HFF-Myc (cell line): ENCODE measurements at regions not wholly inside any gene's neighbourhood (a gene's known extent, or its start where the extent isn't known, plus 50 kb on each side); places are given as distances from the start of the nearest gene placed in this dataset.

Experiments
- DNase-seq: peaks from one replicate; pipeline ENCODE4 v3.0.0-alpha.2; 2011; ENCODE audit warnings: low read depth; ENCODE audit errors: extremely low read depth
- H3K4me3 ChIP-seq: replicated peaks from 2 replicates; pipeline ENCODE4 v1.5.1; 2011; ENCODE audit warnings: low read depth, mild to moderate bottlenecking, control low read depth, low read length
- CTCF ChIP-seq: IDR thresholded peaks from 2 replicates; pipeline ENCODE4 v1.5.1; 2012; ENCODE audit warnings: mild to moderate bottlenecking, low read depth, low read length, control low read depth; ENCODE audit errors: missing control alignments

GRCh38 chr18:78722386-78722785 is 257.2 kb upstream of the SALL3 start:
- no peak overlapping the region for H3K4me3 ChIP-seq
- no peak for TF ChIP-seq CTCF
- no peak for DNase-seq

DNA sequence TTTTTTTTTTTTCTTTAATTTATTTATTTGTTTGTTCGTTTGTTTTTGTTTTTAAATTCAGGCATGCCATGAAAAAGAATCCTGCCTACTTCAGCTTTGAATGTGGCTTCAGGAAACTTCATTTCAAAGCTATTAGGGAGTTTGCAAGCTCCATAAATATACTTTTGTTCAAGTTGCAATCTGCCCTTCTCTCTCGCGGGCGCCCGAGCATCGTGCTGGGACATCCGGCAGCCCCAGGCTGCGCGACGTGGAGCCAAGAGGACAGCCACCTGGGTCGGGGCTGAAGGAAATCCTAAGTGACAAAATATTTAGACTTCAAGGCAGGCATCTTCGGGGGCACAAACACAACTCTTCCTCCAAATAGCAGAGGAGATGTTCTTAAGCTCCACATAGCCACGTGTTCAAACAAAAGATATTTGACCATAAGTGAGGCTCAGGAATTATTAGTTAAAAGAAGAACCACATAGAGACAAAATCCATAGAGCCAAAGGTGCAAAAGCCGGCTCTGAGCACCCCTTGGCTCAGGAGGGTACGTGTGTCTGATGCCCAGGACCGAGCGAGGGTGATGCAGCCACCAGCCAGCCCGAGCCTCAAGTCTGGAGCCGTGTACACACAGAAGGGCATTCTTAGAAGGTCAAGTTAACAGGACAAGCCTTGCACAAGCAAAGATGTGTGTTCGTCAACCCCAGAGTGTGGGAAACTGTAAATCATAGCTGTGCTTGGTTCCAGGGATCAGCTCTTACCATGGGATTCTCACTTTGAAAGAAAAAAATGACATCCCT is 256.5 kb upstream of the SALL3 start:
- H3K4me3 ChIP-seq, result no peak overlapping the region
- no peak for TF ChIP-seq CTCF
- DNase-seq, result no peak

DNA sequence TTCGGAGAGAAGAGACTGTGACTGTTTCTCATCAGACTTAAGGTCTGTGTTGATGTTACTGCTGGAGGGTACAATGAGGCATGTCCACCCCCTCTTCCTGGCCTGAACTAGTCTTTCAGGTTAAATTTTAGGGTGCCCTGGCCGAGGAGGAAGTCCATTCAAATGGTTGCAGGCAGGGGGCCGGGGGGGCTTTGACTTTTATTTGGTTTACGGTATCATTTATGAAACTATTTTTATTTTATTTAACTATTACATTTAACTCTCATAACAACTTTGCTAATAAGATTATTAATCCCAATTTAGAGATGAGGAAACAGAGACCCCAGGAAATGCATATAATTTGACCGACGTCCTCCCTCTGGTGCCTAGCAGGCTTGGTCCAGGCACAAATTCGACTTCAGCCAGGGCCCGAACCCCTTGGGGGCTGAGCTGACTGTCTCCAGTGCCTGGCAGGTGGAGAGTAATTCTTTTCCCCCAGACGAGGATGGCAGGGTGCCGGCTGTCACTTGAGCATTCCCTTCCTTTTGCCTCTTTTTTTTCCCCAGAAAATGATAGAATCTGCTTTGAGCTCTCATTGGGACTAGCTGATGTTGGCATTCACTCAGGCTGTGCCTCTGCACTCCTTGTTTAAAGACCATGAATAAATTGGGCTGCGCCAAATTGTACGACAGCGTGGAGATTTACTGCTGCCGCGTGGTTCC is 255.3 kb upstream of the SALL3 start:
- no peak for TF ChIP-seq CTCF
- DNase-seq, result no peak
- no peak overlapping the region for H3K4me3 ChIP-seq

DNA sequence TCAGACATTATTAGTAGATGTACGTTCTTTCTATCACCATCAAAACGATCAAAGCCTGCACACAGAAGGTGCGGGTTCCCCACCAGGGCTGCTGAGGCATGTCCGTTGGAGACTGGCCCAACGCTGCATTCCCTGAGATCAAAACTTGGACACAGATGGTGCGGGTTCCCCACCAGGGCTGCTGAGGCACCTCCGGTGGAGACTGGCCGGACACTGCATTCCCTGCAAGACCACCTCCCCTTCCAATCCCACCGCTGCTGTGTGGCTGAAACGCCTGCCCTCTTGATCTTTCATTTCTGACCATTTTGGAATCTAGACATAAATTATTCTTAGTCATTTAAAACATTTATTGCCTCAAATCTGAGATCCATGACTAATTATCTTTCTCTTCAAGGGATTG is 254.2 kb upstream of the SALL3 start:
- H3K4me3 ChIP-seq, result no peak overlapping the region
- no peak for DNase-seq

DNA sequence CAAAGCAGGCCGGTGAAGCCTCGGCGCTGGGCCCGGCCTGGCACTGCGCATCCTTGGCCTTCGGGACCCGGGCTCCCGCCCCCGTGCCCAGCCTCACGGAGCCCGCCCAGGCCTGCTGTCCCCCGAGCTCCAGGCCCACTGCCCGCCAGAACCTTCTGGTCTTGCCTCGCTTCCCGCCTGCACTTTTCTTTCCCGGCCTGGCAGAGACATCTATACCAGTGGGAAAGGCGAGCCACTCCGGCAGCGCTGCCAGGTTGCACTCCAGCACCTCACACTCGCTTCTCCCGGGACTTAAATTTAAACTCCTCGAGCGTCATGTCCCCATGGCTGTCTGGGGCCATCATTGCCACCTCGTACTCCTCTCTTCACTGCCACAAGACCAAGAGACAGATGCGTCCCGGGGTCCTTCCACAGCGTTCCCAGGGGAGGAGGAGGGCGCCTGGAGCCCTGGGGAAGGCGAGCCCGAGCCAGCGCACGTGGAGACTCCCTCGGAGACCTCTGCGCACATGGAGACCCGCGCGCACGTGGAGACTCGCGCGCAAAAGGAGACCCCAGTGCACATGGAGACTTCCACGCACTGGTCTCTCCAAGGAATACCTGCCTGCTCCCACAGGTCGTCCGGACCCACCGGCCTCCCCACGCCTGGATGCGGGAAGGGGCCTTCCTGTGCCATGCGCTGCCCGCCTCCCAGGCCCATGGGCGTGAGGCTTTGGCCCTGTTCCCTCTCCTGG is 253.1 kb upstream of the SALL3 start:
- no peak for DNase-seq
- TF ChIP-seq CTCF, result no peak
- no peak overlapping the region for H3K4me3 ChIP-seq

More for the DNA sequence above, 254.2 kb upstream of the SALL3 start:
- TF ChIP-seq CTCF, result no peak

- no peak for TF ChIP-seq CTCF
- no peak overlapping the region for H3K4me3 ChIP-seq
- no peak for DNase-seq
Observed at GRCh38 chr18:78727057-78727739, 252.4 kb upstream of the SALL3 start.
